GM23338 (cell line): ENCODE measurements at regions not wholly inside any gene's neighbourhood (a gene's known extent, or its start where the extent isn't known, plus 50 kb on each side); places are given as distances from the start of the nearest gene placed in this dataset.

Source experiments
- CREB1 ChIP-seq: fragments of 250-450 bp; sonication (Bioruptor Pico); IDR thresholded peaks from 2 replicates; pipeline ENCODE4 v1.5.0; 2020; ENCODE audit warnings: low read depth, mild to moderate bottlenecking, moderate library complexity
- EZH2 ChIP-seq: fragments of 200-600 bp; sonication (generic); IDR thresholded peaks from one replicate; pipeline ENCODE4 v1.8.0; 2017; ENCODE audit warnings: antibody characterized with exemption, mild to moderate bottlenecking, low read depth; ENCODE audit not compliant: unreplicated experiment
- EZH2phosphoT487 ChIP-seq: fragments of 200-600 bp; sonication (generic); IDR thresholded peaks from one replicate; pipeline ENCODE4 v1.8.1; 2018; ENCODE audit warnings: antibody characterized with exemption; ENCODE audit not compliant: unreplicated experiment
- JUNB ChIP-seq: IDR thresholded peaks from one replicate; pipeline ENCODE4 v1.6.1; 2016; ENCODE audit warnings: antibody characterized with exemption; ENCODE audit not compliant: unreplicated experiment
- POLR2AphosphoS5 ChIP-seq: IDR thresholded peaks from 2 replicates; pipeline ENCODE4 v1.6.1; 2016; ENCODE audit warnings: antibody characterized with exemption, low read depth
- TF ChIP-seq, protein P1 (sequence below), 2 experiments: fragments of 200-600 bp in 1 of 2; sonication (generic) in 1 of 2; conservative IDR thresholded peaks; 2 replicates each; pipeline versions ENCODE4 v1.5.1 to v1.6.1; 2016 to 2017; ENCODE audit warnings: antibody characterized with exemption in 2 of 2, low read depth in 2 of 2, mild to moderate bottlenecking in 2 of 2, moderate library complexity in 1 of 2
- TF ChIP-seq, protein P2 (sequence below): IDR thresholded peaks from one replicate; pipeline ENCODE4 v1.6.1; 2018; ENCODE audit warnings: antibody characterized with exemption; ENCODE audit not compliant: unreplicated experiment

DNA sequence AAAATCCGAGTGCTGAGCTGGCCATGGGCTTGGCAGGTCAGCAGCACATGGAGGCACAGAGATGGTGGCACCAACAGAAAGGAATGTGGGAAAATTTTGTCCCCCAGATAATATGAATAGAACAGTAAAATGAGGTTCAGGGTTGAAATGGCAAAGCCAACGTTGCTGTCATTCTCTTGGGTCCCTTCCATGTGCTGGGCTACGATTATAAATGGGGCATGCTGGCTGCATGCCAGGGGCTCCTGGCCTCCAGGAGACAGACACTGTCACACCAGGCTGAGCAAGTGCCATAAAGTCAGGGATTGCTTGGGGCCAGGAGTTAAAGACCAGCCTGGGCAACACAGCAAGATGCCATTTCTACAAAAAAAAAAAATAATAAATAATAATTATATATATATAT lies 77.1 kb downstream of the TOMM20 start:
- TF ChIP-seq POLR2AphosphoS5 = no peak
- TF ChIP-seq, protein P1, sequence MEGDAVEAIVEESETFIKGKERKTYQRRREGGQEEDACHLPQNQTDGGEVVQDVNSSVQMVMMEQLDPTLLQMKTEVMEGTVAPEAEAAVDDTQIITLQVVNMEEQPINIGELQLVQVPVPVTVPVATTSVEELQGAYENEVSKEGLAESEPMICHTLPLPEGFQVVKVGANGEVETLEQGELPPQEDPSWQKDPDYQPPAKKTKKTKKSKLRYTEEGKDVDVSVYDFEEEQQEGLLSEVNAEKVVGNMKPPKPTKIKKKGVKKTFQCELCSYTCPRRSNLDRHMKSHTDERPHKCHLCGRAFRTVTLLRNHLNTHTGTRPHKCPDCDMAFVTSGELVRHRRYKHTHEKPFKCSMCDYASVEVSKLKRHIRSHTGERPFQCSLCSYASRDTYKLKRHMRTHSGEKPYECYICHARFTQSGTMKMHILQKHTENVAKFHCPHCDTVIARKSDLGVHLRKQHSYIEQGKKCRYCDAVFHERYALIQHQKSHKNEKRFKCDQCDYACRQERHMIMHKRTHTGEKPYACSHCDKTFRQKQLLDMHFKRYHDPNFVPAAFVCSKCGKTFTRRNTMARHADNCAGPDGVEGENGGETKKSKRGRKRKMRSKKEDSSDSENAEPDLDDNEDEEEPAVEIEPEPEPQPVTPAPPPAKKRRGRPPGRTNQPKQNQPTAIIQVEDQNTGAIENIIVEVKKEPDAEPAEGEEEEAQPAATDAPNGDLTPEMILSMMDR (conservative IDR thresholded peaks at IDR 0.05; ENCODE audit: low read depth in 2 of 2) = no peak
- TF ChIP-seq JUNB = no peak
- no peak for TF ChIP-seq EZH2phosphoT487
- TF ChIP-seq EZH2 = no peak
- TF ChIP-seq CREB1 (CRISPR knock-in tag) = no peak
- TF ChIP-seq, protein P2, sequence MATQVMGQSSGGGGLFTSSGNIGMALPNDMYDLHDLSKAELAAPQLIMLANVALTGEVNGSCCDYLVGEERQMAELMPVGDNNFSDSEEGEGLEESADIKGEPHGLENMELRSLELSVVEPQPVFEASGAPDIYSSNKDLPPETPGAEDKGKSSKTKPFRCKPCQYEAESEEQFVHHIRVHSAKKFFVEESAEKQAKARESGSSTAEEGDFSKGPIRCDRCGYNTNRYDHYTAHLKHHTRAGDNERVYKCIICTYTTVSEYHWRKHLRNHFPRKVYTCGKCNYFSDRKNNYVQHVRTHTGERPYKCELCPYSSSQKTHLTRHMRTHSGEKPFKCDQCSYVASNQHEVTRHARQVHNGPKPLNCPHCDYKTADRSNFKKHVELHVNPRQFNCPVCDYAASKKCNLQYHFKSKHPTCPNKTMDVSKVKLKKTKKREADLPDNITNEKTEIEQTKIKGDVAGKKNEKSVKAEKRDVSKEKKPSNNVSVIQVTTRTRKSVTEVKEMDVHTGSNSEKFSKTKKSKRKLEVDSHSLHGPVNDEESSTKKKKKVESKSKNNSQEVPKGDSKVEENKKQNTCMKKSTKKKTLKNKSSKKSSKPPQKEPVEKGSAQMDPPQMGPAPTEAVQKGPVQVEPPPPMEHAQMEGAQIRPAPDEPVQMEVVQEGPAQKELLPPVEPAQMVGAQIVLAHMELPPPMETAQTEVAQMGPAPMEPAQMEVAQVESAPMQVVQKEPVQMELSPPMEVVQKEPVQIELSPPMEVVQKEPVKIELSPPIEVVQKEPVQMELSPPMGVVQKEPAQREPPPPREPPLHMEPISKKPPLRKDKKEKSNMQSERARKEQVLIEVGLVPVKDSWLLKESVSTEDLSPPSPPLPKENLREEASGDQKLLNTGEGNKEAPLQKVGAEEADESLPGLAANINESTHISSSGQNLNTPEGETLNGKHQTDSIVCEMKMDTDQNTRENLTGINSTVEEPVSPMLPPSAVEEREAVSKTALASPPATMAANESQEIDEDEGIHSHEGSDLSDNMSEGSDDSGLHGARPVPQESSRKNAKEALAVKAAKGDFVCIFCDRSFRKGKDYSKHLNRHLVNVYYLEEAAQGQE = no peak
